ENCODE measurements at regions not wholly inside any gene's neighbourhood (a gene's known extent, or its start where the extent isn't known, plus 50 kb on each side); places are given as distances from the start of the nearest gene placed in this dataset.

DNA sequence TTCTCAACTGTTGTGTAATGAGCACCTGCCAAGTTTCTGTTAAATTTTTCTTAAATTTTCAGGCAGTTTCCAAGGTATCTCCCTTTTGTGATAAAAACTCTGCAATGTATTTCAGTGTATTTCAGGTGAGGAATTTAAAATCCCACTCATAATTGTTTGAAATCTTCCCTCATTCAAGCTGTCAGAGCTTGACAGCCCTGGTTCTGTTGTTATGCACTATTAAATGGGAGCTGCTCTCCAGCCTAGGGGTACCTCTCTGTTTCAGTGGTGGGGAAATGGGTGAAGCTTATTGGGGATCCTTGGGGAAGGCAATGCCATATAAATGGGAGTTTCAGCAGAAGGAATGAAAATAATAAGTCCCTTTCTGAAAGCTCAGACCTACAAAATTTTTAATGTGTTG is 178.0 kb upstream of the TMCO5A start:
- DNase-seq (ENCODE audit: low spot score), result no peak
- intact Hi-C loops (cut with DNase I), result loop anchor here in 1 of 2 donors (10.0 kb wide), 1 partner anchor 738 kb away; no protein-coding TSS in a partner anchor

GRCh38 chr15:37758412-37758811 is 176.0 kb upstream of the TMCO5A start:
- intact Hi-C loops (cut with DNase I), result loop anchor here in 1 of 2 donors (10.0 kb wide), 1 partner anchor 736 kb away; no protein-coding TSS in a partner anchor
- DNase-seq (ENCODE audit: low spot score), result no peak

GRCh38 chr15:37764733-37765191 is 169.7 kb upstream of the TMCO5A start:
- DNase-seq (ENCODE audit: low spot score), result no peak
- intact Hi-C loops (cut with DNase I), result no loop called here

DNA sequence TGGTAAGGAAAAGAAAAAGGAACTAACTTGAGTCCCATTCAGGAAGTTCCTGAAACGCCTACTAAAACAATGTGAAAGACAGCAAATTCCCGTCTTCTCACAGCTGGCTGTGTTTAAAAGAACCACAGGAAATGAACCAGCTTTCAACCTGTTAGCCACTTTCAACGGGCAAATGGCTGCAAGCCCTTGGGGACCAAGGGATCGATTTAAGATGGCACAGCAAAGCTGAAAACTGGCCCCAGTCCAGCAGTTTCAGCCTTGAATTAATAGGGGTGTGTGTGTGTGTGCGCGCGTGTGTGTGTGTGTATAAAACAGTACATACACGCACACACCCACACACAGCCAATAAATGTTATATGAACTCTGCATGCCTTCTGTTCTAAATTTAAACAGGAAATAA is 168.7 kb upstream of the TMCO5A start:
- DNase-seq (ENCODE audit: low spot score), result no peak
- intact Hi-C loops (cut with DNase I), result no loop called here

GRCh38 chr15:37767841-37768455 is 166.5 kb upstream of the TMCO5A start:
- intact Hi-C loops (cut with DNase I), result no loop called here
- DNase-seq (ENCODE audit: low spot score), result no peak

- no peak for DNase-seq (ENCODE audit: low spot score)
Measured at GRCh38 chr15:37771465-37771864, 163.0 kb upstream of the TMCO5A start.

GRCh38 chr15:37773111-37773860 is 161.2 kb upstream of the TMCO5A start:
- DNase-seq (ENCODE audit: low spot score), result no peak
- intact Hi-C loops (cut with DNase I), result no loop called here

More at GRCh38 chr15:37771465-37771864, 163.0 kb upstream of the TMCO5A start:
- intact Hi-C loops (cut with DNase I), result no loop called here

DNA sequence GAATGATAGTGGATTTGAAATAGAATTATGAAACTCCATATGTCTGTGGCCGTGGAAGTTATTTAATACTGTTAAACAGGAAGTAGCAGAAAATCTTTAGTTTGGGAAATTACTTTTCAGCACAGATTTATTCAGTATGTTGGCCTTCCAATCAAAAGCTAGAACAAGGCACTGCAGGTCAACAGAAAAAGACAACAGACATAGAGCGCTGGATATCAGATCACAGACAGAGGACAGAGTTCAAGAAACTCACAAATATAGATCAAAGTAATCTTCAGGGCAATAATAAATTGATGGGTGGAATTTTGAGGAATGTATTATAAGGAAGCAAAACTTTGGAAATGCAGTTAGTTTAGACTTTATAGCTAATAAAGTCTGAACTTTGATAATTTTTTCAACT is 159.5 kb upstream of the TMCO5A start:
- intact Hi-C loops (cut with DNase I), result no loop called here
- no peak for DNase-seq (ENCODE audit: low spot score)

GRCh38 chr15:37777006-37777405 is 157.4 kb upstream of the TMCO5A start:
- intact Hi-C loops (cut with DNase I), result no loop called here
- no peak for DNase-seq (ENCODE audit: low spot score)

DNA sequence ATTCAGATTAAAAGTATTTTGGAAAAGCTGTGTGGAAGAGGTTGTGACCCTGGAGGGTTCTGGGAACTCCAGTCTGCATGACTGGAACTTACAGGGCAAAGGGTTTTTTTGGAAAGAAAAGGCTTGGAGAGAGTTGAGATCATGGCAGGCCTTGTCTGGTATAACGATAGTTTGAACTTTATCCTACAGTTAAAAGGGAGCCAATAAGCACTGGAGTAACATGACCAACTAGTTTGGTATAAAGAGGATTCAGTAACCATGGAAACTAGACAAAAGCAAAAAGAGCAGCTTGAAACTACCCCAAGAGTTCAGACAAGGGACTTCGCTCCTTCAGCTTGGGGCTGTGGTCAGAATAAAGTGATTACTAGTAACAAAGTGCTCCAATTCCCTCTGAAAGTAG is 151.2 kb upstream of the TMCO5A start:
- intact Hi-C loops (cut with DNase I), result no loop called here
- no peak for DNase-seq (ENCODE audit: low spot score)

DNA sequence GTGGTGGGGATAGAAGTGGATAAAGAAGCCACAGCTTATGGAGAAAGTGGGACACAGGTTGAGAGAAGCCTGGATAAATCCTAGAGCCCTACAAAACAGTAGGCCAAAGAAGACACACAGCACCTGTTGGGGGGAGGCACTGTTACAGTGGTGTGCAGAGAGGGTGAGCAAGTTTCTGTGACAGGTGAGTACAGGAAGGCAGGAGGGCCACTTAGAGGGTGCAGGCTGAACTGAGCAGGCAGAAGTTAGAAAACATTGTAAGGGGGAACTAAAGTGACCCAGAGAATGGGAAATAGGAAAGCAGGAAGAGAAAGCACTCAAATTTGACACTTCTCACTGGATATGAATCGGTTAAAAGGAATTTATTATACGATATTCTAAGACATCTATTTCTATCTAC is 146.1 kb upstream of the TMCO5A start:
- intact Hi-C loops (cut with DNase I), result no loop called here
- DNase-seq (ENCODE audit: low spot score), result no peak

DNA sequence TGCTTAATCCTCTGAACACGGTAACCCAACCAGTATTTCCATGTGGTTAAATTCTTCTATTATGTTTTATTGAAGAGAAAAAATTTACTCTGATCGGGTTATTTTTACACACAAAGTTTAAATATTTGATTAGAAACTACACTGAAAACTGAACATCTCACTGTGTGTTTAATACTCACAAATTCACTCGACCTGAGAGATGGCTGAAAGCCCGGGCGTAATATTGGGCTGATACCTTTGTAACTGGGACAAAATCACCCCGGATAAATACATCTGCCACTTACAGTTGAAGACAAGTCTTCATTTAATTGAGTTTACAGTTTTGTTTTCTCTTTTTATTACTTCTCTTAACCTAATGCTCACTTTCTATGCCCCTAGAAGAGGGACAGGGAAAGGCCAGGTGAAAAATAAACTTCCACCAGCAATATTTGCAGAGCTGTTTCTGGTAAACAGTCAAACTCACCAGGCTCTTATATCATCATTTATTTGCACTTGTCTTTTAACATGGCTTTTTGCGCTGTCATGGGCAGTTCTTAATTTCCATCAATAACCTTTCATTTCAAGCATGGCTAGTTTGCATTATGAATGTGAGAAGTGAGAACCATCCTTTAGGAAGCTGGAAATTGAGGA is 145.6 kb upstream of the TMCO5A start:
- intact Hi-C loops (cut with DNase I), result no loop called here
- no peak for DNase-seq (ENCODE audit: low spot score)

GRCh38 chr15:37789397-37789786 is 145.0 kb upstream of the TMCO5A start:
- intact Hi-C loops (cut with DNase I), result no loop called here
- DNase-seq (ENCODE audit: low spot score), result no peak

GRCh38 chr15:37789881-37790280 is 144.6 kb upstream of the TMCO5A start:
- intact Hi-C loops (cut with DNase I), result no loop called here
- no peak for DNase-seq (ENCODE audit: low spot score)

GRCh38 chr15:37791693-37792092 is 142.7 kb upstream of the TMCO5A start:
- intact Hi-C loops (cut with DNase I), result no loop called here
- DNase-seq (ENCODE audit: low spot score), result no peak

DNA sequence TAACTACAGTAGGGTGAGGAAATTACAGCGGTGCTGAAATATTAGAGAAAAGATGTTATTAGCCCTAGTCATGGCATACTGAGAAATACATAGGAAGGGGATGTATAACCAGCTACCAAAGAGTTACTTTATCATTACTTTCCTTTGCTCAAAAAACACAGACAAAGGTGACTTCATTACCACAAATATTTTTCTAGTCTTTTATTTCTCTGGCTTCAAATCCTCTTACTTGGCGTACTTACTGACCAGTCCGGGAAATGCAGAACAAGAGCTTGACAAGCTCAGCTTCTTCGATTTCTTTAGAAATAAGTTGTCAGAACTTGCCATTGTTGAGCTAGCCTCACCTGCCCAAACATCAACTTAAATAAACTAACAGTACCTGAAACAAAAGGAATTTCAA is 142.1 kb upstream of the TMCO5A start:
- no peak for DNase-seq (ENCODE audit: low spot score)
- intact Hi-C loops (cut with DNase I), result no loop called here

DNA sequence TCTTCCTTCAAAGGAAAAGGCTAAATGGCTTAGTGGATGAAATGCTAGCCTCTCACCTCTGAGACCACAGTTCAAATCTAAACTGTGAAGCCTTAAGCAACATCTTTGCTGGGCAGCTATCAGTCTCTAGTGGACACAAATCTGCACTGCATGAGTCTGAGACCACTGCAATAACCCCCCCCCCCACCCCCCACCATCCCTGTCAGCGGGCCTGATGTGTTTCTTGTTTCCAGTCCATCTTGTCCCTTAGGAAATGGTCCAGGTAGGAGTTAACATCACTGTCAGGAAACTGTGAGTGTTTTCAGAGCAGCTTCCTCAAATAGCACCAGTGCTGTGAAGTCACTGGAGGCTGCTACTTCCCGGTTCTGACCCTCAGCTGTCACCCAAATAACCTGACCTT is 140.6 kb upstream of the TMCO5A start:
- intact Hi-C loops (cut with DNase I), result no loop called here
- DNase-seq (ENCODE audit: low spot score), result no peak

DNA sequence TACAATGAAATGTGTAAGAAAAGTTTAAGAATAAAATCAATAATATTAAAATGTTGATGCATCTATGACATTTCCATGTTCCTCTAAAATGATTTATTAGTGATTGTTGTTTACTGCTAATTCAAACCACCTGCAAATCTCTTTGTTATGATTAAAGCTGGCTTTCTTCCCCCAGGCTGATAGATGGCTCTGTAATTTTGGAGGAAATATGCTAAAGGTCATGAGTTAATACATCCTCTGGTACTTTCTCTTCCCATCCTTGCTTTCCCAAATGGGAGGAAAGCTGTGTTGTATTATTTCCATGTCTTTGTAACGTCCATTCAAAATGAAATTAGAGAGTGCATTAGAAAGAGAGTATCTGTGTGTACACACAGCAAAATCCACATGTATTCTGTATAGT is 139.5 kb upstream of the TMCO5A start:
- DNase-seq (ENCODE audit: low spot score), result no peak

DNA sequence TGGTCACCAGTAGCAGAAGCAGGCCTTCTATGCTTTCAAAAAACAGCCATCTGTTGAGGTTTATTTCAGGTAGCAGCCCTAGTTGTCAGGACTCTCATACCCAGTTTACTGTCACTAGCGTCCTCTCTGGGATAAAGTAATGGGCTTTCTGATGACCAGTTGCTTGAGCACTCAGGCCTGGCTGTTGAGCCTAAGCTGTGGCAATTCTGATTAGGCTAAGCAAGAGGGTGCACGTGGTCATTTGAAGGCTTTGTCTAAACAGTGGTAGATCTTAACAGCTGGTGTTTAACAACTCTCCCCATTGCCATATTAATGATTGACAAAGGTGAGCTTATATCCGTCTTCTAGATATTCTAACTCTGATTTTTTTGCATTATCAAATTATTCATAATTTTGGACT is 132.9 kb upstream of the TMCO5A start:
- intact Hi-C loops (cut with DNase I), result no loop called here
- DNase-seq (ENCODE audit: low spot score), result no peak

More for the DNA sequence above, 139.5 kb upstream of the TMCO5A start:
- intact Hi-C loops (cut with DNase I), result no loop called here

DNA sequence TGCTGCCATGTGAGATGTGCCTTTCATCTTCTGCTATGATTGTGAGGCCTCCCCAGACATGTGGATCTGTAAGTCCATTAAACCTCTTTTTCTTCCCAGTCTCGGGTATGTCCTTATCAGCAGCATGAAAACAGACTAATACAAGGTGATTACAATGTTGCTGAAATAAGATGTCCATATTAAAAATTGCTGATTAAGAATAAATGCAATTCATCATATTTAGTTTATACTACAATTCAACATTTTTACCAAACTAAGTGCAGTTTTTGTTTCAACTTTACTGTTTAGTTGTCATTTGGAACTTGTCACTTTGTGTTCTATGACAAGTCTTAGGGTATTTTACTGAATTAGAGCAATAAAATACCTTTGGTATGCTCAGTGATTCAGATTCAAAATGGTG is 127.6 kb upstream of the TMCO5A start:
- DNase-seq (ENCODE audit: low spot score), result no peak
- intact Hi-C loops (cut with DNase I), result no loop called here

All from posterior vena cava (tissue), 2 donors.